Ovary (tissue), 7 donors: ENCODE measurements at regions not wholly inside any gene's neighbourhood (a gene's known extent, or its start where the extent isn't known, plus 50 kb on each side); places are given as distances from the start of the nearest gene placed in this dataset.

Experiments
- DNase-seq, 5 donors: peaks; one replicate each; pipeline ENCODE4 v3.0.0-alpha.2; 2019 to 2020
- H3K27ac ChIP-seq, 2 donors: fragments of 200-600 bp; one replicate each; pipeline versions ENCODE4 v1.5.1 to v1.8.0; 2019 to 2022
- H3K27me3 ChIP-seq: fragments of 200-600 bp; one replicate; pipeline ENCODE4 v1.8.0; 2022
- H3K36me3 ChIP-seq: fragments of 200-600 bp; sonication (generic); one replicate; pipeline ENCODE4 v1.5.1; 2019
- H3K4me1 ChIP-seq: one replicate; pipeline ENCODE4 v1.8.1; 2013; ENCODE audit warnings: mild to moderate bottlenecking, moderate library complexity; ENCODE audit not compliant: insufficient read depth
- H3K4me3 ChIP-seq: fragments of 200-600 bp; sonication (generic); one replicate; pipeline ENCODE4 v1.5.1; 2017
- H3K9me3 ChIP-seq, 2 donors: fragments of 200-600 bp in 1 of 2; sonication (generic) in 1 of 2; one replicate each; pipeline versions ENCODE4 v1.5.1 to v1.8.1; 2013 to 2019; ENCODE audit warnings: mild to moderate bottlenecking in 1 of 2, moderate library complexity in 1 of 2
- CTCF ChIP-seq, 3 donors: fragments of 450-650 bp in 2 of 3; fragments of 200-600 bp in 1 of 3; IDR thresholded peaks; one replicate each; pipeline versions ENCODE4 v1.5.1 to v1.8.0; 2016 to 2022; ENCODE audit warnings: antibody characterized with exemption in 3 of 3, mild to moderate bottlenecking in 1 of 3
- EP300 ChIP-seq: sonication (generic); formaldehyde crosslinking; IDR thresholded peaks from one replicate; pipeline ENCODE4 v1.6.1; 2017; ENCODE audit warnings: antibody characterized with exemption
- POLR2A ChIP-seq: fragments of 450-650 bp; IDR thresholded peaks from one replicate; pipeline ENCODE4 v1.6.1; 2017; ENCODE audit warnings: antibody characterized with exemption, mild to moderate bottlenecking, moderate library complexity
- WGBS, 3 donors: extraction: QIAGEN DNeasy Blood & Tissue Kit in 1 of 3; methylation state at CpG; one replicate each; pipeline versions ENCODE4 v1.1.5 to v1.1.7; 2013 to 2017; 5-methylcytosine and 5-hydroxymethylcytosine counted together
- intact Hi-C, 4 donors: fragments of 100-400 bp; cut with DNase I; formaldehyde crosslinking; loops; one replicate each; pipeline versions ENCODE4 v1.11.0 to v1.15.1; 2022 to 2023
- donor health status: DM: no; HTN: no; CAD: no; lungs with moderate emphysema.
- donor health status: DM: no; HTN: no; CAD: no.
- donor health status: Bipolar disorder and iron deficiency.
- donor health status: DM: no; HTN: no; CAD: no.
- donor health status: DM: yes; HTN: yes; CAD: no.

- Histone ChIP-seq H3K4me3 (no peak overlapping the region), H3K9me3 (no peaks in the 10 kb centered on the region), H3K36me3 (no peaks in the 10 kb centered on the region), H3K27ac (no peak overlapping the region), H3K27me3 (no peaks in the 10 kb centered on the region), H3K4me1 (no peaks in the 10 kb centered on the region)
- DNase-seq, result no peak
- intact Hi-C loops, result no loop called here
- TF ChIP-seq CTCF (IDR thresholded peaks at IDR 0.05) (no peak), EP300 (no peak), POLR2A (no peak)
- WGBS, 3 donors, result 71 to 73% (median 72%) methylated on average over 5 of the region's 5 CpGs
Measured at GRCh38 chr1:199311478-199312262, 672.8 kb downstream of the PTPRC start.

- TF ChIP-seq EP300 (no peak), POLR2A (no peak), CTCF (IDR thresholded peaks at IDR 0.05) (no peak)
- intact Hi-C loops, result no loop called here
- H3K4me3 ChIP-seq, result no peak overlapping the region
- H3K36me3 ChIP-seq, result no peaks in the 10 kb centered on the region
- no peak for DNase-seq
- H3K9me3 ChIP-seq, result no peaks in the 10 kb centered on the region
- no peaks in the 10 kb centered on the region for H3K4me1 ChIP-seq
- no peaks in the 10 kb centered on the region for H3K27me3 ChIP-seq
- no peak overlapping the region for H3K27ac ChIP-seq
- 54 to 65% (median 61%) methylated on average over 2 of the region's 2 CpGs for WGBS, 3 donors
Measured at GRCh38 chr1:199312626-199313025, 673.8 kb downstream of the PTPRC start.

GRCh38 chr1:199313444-199313843 is 674.6 kb downstream of the PTPRC start:
- DNase-seq, result no peak
- Histone ChIP-seq H3K27ac (no peak overlapping the region), H3K9me3 (no peaks in the 10 kb centered on the region), H3K36me3 (no peaks in the 10 kb centered on the region), H3K4me3 (no peak overlapping the region), H3K27me3 (no peaks in the 10 kb centered on the region), H3K4me1 (no peaks in the 10 kb centered on the region)
- 61 to 67% (median 63%) methylated on average over 2 of the region's 2 CpGs for WGBS, 3 donors
- intact Hi-C loops, result no loop called here
- no peak for TF ChIP-seq CTCF (IDR thresholded peaks at IDR 0.05)
- no peak for TF ChIP-seq POLR2A
- TF ChIP-seq EP300, result no peak

DNA sequence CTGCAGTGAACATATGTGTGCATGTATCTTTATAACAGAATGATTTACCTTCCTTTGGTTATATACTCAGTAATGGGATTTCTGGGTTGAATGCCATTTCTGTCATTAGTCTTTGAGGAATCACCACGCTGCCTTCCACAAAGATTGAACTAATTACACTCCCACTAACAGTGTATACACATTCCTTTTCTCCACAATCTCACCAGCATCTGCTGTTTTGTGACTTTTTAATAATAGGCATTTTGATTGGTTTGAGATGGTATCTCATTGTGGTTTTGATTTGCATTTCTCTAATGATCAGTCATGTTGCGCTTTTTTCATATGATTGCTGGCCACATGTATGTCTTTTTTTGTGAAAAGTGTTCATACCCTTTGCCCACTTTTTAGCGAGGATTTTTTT is 680.5 kb downstream of the PTPRC start:
- TF ChIP-seq CTCF (IDR thresholded peaks at IDR 0.05), result no peak
- TF ChIP-seq EP300, result no peak
- no peak for TF ChIP-seq POLR2A

More for the DNA sequence above, 680.5 kb downstream of the PTPRC start:
- H3K36me3 ChIP-seq, result no peaks in the 10 kb centered on the region
- no peak for DNase-seq
- no peaks in the 10 kb centered on the region for H3K4me1 ChIP-seq
- 81 to 86% (median 84%) methylated on average over 3 of the region's 3 CpGs for WGBS, 3 donors
- intact Hi-C loops, result no loop called here
- no peak overlapping the region for H3K27ac ChIP-seq
- no peak overlapping the region for H3K4me3 ChIP-seq
- no peaks in the 10 kb centered on the region for H3K9me3 ChIP-seq
- no peaks in the 10 kb centered on the region for H3K27me3 ChIP-seq
